ENCODE measurements at regions not wholly inside any gene's neighbourhood (a gene's known extent, or its start where the extent isn't known, plus 50 kb on each side); places are given as distances from the start of the nearest gene placed in this dataset.

DNA sequence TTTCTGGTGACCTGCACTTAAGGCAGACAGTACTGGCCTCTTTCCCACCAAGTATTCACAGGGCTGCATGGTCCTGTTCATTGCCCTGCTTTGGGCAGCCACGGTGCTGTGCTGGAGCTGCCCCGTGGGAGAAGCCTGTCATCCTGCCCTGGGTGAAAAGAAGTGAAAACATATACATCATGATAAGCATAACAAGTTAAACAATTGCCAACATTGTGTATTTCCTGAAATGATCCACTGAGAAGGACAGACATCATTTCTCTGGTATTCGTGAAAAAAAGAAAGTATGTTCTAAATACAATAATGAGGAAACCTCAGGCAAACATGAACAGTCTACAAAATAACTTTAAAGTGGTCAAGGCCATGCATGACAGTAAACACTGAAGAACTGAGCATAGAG lies 393.1 kb downstream of the TMEM135 start:
- no peak overlapping the region for H3K4me2 ChIP-seq (ENCODE audit: low read length)
- no peaks in the 10 kb centered on the region for H3K27me3 ChIP-seq (ENCODE audit: low read depth, low read length)
- H4K20me1 ChIP-seq (ENCODE audit: insufficient read depth, low read length), result no peaks in the 10 kb centered on the region
- H3K4me3 ChIP-seq (ENCODE audit: low read length), result no peak overlapping the region
- H3K36me3 ChIP-seq (replicated peaks; ENCODE audit: low read depth, low read length), result no peaks in the 10 kb centered on the region
- H2AFZ ChIP-seq (ENCODE audit: low read depth, low read length), result no peak overlapping the region
- no peak for TF ChIP-seq EZH2phosphoT487 (IDR thresholded peaks at IDR 0.05; ENCODE audit: low read depth)
- TF ChIP-seq, protein P1, sequence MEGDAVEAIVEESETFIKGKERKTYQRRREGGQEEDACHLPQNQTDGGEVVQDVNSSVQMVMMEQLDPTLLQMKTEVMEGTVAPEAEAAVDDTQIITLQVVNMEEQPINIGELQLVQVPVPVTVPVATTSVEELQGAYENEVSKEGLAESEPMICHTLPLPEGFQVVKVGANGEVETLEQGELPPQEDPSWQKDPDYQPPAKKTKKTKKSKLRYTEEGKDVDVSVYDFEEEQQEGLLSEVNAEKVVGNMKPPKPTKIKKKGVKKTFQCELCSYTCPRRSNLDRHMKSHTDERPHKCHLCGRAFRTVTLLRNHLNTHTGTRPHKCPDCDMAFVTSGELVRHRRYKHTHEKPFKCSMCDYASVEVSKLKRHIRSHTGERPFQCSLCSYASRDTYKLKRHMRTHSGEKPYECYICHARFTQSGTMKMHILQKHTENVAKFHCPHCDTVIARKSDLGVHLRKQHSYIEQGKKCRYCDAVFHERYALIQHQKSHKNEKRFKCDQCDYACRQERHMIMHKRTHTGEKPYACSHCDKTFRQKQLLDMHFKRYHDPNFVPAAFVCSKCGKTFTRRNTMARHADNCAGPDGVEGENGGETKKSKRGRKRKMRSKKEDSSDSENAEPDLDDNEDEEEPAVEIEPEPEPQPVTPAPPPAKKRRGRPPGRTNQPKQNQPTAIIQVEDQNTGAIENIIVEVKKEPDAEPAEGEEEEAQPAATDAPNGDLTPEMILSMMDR (IDR thresholded peaks at IDR 0.05; ENCODE audit: low read depth, low read length), result no peak
- H3K79me2 ChIP-seq (ENCODE audit: low read length), result no peaks in the 10 kb centered on the region
- no peaks in the 10 kb centered on the region for H3K4me1 ChIP-seq (ENCODE audit: low read length)
- no peak overlapping the region for H3K27ac ChIP-seq (ENCODE audit: low read length)
- no peaks in the 10 kb centered on the region for H3K9me3 ChIP-seq (ENCODE audit: insufficient read depth, low read length)
- H3K9ac ChIP-seq (ENCODE audit: low read length), result no peak overlapping the region

DNA sequence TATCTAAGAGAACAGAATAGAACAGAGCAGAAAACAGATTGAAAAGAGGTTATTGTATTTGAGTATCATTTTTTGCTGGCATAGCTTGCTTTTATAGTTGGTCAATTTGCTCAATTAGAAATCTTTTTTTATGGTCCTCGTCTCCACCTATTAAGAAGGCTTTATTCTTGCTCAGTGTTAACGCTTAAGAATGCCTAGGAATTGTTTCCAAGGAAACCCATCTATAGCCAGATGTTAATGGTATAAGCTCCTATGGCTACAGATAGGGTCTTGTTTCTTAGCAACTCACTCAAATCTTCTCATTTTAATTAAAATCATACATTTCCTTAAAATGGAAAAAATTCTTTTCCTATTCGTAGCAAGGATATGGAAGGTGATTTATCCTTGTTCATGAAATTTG lies 392.3 kb downstream of the TMEM135 start:
- Histone ChIP-seq H3K4me1 (ENCODE audit: low read length) (no peaks in the 10 kb centered on the region), H3K9ac (ENCODE audit: low read length) (no peak overlapping the region), H2AFZ (ENCODE audit: low read depth, low read length) (no peak overlapping the region), H3K4me3 (ENCODE audit: low read length) (no peak overlapping the region), H3K4me2 (ENCODE audit: low read length) (no peak overlapping the region), H3K27ac (ENCODE audit: low read length) (no peak overlapping the region), H3K79me2 (ENCODE audit: low read length) (no peaks in the 10 kb centered on the region), H3K27me3 (ENCODE audit: low read depth, low read length) (no peaks in the 10 kb centered on the region), H3K36me3 (replicated peaks; ENCODE audit: low read depth, low read length) (no peaks in the 10 kb centered on the region), H3K9me3 (ENCODE audit: insufficient read depth, low read length) (no peaks in the 10 kb centered on the region), H4K20me1 (ENCODE audit: insufficient read depth, low read length) (no peaks in the 10 kb centered on the region)
- no peak for TF ChIP-seq EZH2phosphoT487 (IDR thresholded peaks at IDR 0.05; ENCODE audit: low read depth)
- TF ChIP-seq, protein P1 (IDR thresholded peaks at IDR 0.05; ENCODE audit: low read depth, low read length), result no peak

DNA sequence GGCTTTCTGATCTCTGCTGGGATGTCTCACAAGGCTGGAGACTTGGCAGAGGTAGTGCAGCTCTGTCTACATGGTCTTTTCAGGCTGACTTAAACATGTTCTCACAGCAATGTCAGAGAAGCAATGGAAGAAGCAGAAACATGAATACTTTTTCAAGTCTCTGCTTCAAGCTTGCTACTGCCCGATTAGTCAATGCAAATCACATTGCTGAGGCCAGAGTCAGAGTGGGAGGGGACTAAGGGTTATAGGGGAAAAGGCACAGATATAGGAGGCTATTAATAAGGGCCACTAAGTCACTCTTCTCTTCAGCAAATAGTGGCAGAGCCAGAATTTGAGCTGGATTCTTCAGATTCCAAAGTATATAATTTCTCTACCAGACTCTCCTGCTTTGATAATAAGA lies 390.5 kb downstream of the TMEM135 start:
- no peak for TF ChIP-seq EZH2phosphoT487 (IDR thresholded peaks at IDR 0.05; ENCODE audit: low read depth)
- TF ChIP-seq, protein P1 (IDR thresholded peaks at IDR 0.05; ENCODE audit: low read depth, low read length), result no peak
- Histone ChIP-seq H3K4me3 (ENCODE audit: low read length) (no peak overlapping the region), H3K27ac (ENCODE audit: low read length) (no peak overlapping the region), H3K79me2 (ENCODE audit: low read length) (no peaks in the 10 kb centered on the region), H3K4me2 (ENCODE audit: low read length) (no peak overlapping the region), H3K27me3 (ENCODE audit: low read depth, low read length) (no peaks in the 10 kb centered on the region), H4K20me1 (ENCODE audit: insufficient read depth, low read length) (no peaks in the 10 kb centered on the region), H3K4me1 (ENCODE audit: low read length) (no peaks in the 10 kb centered on the region), H2AFZ (ENCODE audit: low read depth, low read length) (no peak overlapping the region), H3K9me3 (ENCODE audit: insufficient read depth, low read length) (no peaks in the 10 kb centered on the region), H3K36me3 (replicated peaks; ENCODE audit: low read depth, low read length) (no peaks in the 10 kb centered on the region), H3K9ac (ENCODE audit: low read length) (no peak overlapping the region)

DNA sequence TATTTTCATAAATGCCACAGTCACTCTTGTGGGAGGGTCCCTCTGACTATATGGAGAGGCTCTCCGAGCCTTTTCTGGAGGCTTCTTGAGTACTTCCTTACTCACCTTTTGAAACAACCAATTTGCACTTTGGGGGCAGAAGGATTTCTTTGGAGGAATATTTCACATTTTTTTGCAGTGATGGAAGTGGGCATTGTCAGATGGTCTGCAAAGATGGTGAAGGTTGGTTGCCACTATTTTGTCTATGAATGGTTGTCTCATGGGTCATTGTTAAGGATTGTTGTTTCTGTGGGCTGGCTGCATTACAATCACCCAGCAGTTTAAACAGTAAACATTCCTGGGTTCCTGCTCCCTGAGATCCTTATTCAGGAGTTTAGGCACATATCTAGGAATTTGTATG lies 388.2 kb downstream of the TMEM135 start:
- H3K36me3 ChIP-seq (replicated peaks; ENCODE audit: low read depth, low read length), result no peaks in the 10 kb centered on the region
- H3K9me3 ChIP-seq (ENCODE audit: insufficient read depth, low read length), result no peaks in the 10 kb centered on the region
- no peaks in the 10 kb centered on the region for H3K79me2 ChIP-seq (ENCODE audit: low read length)
- H3K9ac ChIP-seq (ENCODE audit: low read length), result no peak overlapping the region
- H2AFZ ChIP-seq (ENCODE audit: low read depth, low read length), result no peak overlapping the region
- H3K4me2 ChIP-seq (ENCODE audit: low read length), result no peak overlapping the region
- no peak for TF ChIP-seq EZH2phosphoT487 (IDR thresholded peaks at IDR 0.05; ENCODE audit: low read depth)
- TF ChIP-seq, protein P1 (IDR thresholded peaks at IDR 0.05; ENCODE audit: low read depth, low read length), result no peak
- no peaks in the 10 kb centered on the region for H4K20me1 ChIP-seq (ENCODE audit: insufficient read depth, low read length)
- no peaks in the 10 kb centered on the region for H3K27me3 ChIP-seq (ENCODE audit: low read depth, low read length)
- no peak overlapping the region for H3K27ac ChIP-seq (ENCODE audit: low read length)
- no peaks in the 10 kb centered on the region for H3K4me1 ChIP-seq (ENCODE audit: low read length)
- no peak overlapping the region for H3K4me3 ChIP-seq (ENCODE audit: low read length)
